Left colon (tissue), 2 donors: ENCODE measurements at regions not wholly inside any gene's neighbourhood (a gene's known extent, or its start where the extent isn't known, plus 50 kb on each side); places are given as distances from the start of the nearest gene placed in this dataset.

Source experiments
- ATAC-seq: fragments of 200-7000 bp; cut with Tn5 transposase; one replicate; pipeline ENCODE4 v1.9.1; 2020; ENCODE audit warnings: mild to moderate bottlenecking, moderate library complexity
- DNase-seq, 2 donors: peaks; one replicate each; pipeline ENCODE4 v3.0.0-alpha.2; 2020
- intact Hi-C, 2 donors: fragments of 100-400 bp; cut with DNase I in 1 of 2; cut with micrococcal nuclease in 1 of 2; formaldehyde crosslinking; loops; one replicate each; pipeline versions ENCODE4 v1.11.2 to v1.14.0; 2022; cut with DNase I, micrococcal nuclease
- donor health status: DM: no; HTN: no; CAD: no.
- donor health status: DM: yes; HTN: yes; CAD: no.

GRCh38 chr13:22018076-22018835, 347.4 kb downstream of the FGF9 start:
- DNase-seq, result no peak
- intact Hi-C loops, result no loop called here
- ATAC-seq, result peak; percentile 26

DNA sequence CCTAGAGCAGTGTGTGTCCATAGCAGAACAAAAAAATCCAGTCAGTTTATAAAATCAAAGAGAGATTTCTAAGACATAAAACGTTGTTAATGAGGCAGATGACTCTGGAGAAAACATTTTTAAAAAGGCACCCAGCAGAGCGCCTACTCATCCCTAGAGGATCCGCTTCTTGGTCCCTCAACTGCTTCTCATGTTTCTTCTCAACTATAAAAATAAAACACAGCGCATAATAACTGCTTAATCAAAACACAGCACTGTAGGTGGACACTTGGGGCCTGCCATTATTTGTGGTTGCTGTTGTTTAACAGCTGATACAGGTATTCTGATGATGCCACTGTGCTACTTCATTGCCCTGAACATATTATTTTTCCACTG, 347.9 kb downstream of the FGF9 start:
- intact Hi-C loops, result no loop called here
- DNase-seq, result no peak
- no peak for ATAC-seq

GRCh38 chr13:22024381-22024994, 353.6 kb downstream of the FGF9 start:
- ATAC-seq, result no peak
- no peak for DNase-seq
- intact Hi-C loops, result no loop called here

GRCh38 chr13:22027566-22027965, 356.7 kb downstream of the FGF9 start:
- no peak for ATAC-seq
- intact Hi-C loops, result no loop called here
- no peak for DNase-seq

GRCh38 chr13:22028831-22029230, 358.0 kb downstream of the FGF9 start:
- intact Hi-C loops, result no loop called here
- no peak for ATAC-seq
- DNase-seq, result no peak

DNA sequence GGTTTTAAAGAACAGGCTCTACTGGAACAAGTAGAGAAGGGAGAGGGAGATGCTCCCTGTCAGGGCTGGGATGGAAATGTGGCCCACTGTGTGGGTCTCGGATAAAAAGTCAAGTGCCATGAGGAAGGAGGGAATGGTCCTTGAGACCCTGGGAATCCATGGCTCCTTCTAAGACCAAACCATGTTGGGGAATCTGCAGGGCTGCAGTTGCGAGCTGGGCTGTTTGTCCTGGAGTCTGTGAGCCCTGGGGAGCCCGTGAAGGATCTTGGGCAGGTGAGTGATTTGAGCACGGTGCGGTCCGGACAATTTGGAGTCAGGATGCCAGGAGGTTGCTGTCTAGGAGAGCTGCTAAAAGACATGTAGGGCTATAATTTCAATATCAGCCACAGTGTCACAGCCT, 359.4 kb downstream of the FGF9 start:
- ATAC-seq (no peak), DNase-seq (no peak)
- intact Hi-C loops, result no loop called here

GRCh38 chr13:22031702-22032286, 360.9 kb downstream of the FGF9 start:
- intact Hi-C loops, result no loop called here
- ATAC-seq (no peak), DNase-seq (no peak)

GRCh38 chr13:22032905-22033304, 362.0 kb downstream of the FGF9 start:
- ATAC-seq, result no peak
- intact Hi-C loops, result no loop called here
- DNase-seq, result no peak

DNA sequence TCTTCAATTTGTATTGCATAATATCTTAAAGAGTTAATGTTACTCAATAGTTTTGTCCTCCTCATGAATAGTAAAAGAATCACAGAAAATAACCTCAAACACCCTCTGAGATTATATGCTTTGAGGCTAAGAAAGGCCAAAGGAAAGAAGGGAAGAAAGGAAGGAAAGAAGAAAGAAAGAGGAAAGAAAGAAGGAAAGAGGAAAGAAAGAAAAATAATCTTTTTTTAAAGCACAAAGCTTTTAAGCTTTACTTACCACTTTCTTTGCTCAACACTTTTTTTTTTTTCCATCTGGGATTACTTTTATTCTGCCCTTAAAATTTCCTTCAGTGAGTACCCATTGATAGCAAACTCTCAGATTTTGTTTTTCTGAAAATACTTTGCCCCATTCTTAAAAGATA, 369.1 kb downstream of the FGF9 start:
- ATAC-seq, result no peak
- intact Hi-C loops, result no loop called here

DNA sequence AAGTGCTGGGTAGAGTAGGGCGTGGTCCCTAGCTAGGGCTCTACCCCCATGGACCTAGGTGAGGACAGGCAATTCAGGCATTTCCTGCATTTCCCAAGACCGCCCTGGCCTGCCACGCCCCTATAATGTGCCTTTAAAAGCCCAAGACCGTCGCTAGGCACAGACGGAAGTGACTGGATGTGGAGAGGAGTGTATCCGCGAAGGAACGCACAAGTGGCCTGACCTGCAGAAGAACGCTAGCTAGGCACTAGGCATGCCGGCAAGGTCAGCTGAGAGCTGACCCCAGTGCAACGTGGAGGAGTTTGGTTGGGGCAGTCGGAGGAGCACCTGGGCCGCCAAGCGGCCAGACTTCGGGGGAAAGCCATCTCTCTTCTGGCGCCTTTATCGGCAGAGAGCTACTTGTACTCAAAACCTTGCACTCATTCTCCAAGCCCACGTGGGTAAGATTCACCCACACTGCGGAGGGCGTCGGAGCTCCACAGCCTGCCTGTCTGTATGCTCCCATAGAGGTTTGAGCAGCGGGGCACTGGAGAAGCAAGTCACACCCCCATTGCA, 370.0 kb downstream of the FGF9 start:
- DNase-seq, result no peak
- intact Hi-C loops, result no loop called here
- peak; percentile 61 for ATAC-seq

More for the DNA sequence above, 369.1 kb downstream of the FGF9 start:
- no peak for DNase-seq

DNA sequence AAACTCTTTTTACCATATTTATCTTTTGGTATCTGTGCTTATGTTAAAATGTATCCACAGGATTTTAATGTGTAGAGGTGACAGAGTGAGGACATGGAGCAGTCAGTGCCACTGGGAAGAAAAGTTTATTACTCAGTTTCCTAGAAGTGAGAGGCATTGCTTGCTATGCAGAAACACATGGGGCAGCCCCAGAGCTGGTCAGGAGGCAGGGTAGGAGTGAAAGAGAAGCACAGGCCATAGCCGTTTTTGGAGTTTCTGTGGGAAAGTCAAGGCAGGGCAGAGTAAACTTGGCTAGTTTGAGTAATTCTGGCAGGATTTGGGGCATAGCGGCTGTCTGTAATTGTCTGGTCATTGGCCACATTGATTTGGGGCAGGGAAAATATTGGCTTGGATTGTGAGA, 370.9 kb downstream of the FGF9 start:
- ATAC-seq, result no peak
- intact Hi-C loops, result no loop called here
- no peak for DNase-seq

DNA sequence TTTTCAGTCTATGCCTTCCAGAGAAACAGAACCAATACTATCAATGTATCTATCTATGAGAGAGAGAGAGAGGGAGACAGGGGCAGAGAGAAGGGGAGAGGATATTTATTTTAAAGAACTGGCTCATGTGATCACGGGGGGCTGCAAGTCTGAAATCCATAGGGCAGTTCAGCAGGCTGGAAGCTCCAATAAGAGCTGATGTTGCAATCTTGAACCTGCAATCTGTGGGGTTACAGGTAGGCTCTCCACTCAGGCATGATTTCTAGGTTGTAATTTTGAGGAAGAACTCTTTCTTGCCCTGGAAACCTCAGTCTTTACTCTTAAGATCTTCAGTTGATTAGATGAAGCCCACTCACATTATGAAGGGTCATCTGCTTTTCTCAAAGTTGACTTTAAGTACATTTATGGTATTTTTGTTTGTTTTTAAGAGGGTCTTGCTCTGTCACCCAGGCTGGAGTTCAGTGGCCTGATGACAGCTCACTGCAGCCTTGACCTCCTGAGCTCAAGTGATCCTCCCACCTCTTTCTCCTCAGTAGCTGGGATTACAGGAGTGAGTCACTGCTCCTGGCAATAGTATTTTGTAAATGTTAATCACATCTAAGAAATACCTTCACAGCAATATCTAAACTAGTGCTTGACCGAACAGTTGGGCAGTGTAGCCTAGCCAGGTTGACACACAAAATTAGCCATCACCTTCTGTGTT, 376.4 kb downstream of the FGF9 start:
- no peak for ATAC-seq
- intact Hi-C loops, result no loop called here
- DNase-seq, result no peak

GRCh38 chr13:22047785-22048104, 376.9 kb downstream of the FGF9 start:
- intact Hi-C loops, result no loop called here
- ATAC-seq (no peak), DNase-seq (no peak)

DNA sequence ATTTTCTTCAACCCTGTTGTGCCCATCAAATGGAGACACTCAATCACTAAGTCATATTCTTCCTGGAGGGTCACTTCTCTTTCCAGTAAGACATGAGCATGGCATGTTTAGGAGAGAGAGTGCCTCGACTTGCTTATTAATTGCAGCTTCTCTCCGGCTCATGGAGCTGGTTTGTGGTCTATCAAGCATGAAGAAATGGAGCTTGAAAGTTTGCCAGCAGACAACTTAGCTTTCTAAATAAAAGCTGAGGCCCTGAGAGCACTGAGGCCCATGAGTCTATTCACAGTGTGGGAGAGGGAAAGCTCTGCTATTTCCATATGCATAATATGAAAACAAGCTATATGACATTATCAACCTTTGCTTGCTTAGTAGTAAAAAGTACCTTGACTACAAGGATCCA, 378.5 kb downstream of the FGF9 start:
- DNase-seq, result no peak
- intact Hi-C loops, result no loop called here

DNA sequence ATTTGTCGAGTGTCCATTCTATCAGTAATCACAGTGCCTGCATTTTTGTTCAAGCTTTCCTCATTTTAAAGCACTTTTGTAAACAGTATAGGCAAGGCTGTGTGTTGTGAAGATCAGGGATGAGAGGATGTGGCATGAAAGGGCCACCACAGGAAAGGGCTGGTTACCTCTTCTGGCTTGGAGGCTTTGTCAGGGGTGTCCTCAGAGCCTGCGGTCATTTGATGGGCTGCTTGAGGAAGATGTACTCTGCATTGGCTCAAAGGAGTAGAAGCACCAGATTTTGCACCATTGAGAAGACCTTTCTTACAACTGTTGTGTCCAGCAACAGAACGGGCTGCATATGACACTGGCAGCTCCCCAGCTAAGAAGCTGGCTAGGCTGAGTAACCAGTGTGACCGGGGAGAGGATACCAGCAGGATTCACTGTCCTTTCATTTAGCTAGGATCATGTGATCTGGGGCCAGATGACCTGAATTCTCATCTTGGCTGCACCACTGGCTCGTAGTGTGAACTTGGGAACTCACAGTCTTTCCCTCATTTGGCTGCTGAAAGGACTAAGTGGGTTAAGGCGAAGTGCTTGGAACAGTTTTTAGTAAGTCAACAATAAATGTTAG, 380.2 kb downstream of the FGF9 start:
- DNase-seq (no peak), ATAC-seq (no peak)
- intact Hi-C loops, result no loop called here

More for the DNA sequence above, 378.5 kb downstream of the FGF9 start:
- ATAC-seq, result no peak

GRCh38 chr13:22053053-22053452, 382.2 kb downstream of the FGF9 start:
- DNase-seq (no peak), ATAC-seq (no peak)
- intact Hi-C loops, result no loop called here

- intact Hi-C loops, result no loop called here
- no peak for DNase-seq
- no peak for ATAC-seq
These were observed 384.4 kb downstream of the FGF9 start for GRCh38 chr13:22055259-22055658.

GRCh38 chr13:22060187-22060586, 389.3 kb downstream of the FGF9 start:
- intact Hi-C loops, result no loop called here
- ATAC-seq, result no peak
- no peak for DNase-seq

- intact Hi-C loops, result no loop called here
- DNase-seq (peak in 1 of 2 donors; percentile 8), ATAC-seq (no peak)
These were observed 390.5 kb downstream of the FGF9 start for GRCh38 chr13:22061371-22061805.
